DMS 273 treated with DMSO at 0.1 percent for 48 hours (cell line): ENCODE measurements at regions not wholly inside any gene's neighbourhood (a gene's known extent, or its start where the extent isn't known, plus 50 kb on each side); places are given as distances from the start of the nearest gene placed in this dataset.
"Not testable (repeated sequence)": the region's sequence is repeated elsewhere in the genome, so short reads cannot be mapped to it uniquely, and the experiment has no call there.

Experiments used
- DNase-seq: peaks from one replicate; lab custom pipeline; 2025; lab: John Stamatoyannopoulos, UW

DNA sequence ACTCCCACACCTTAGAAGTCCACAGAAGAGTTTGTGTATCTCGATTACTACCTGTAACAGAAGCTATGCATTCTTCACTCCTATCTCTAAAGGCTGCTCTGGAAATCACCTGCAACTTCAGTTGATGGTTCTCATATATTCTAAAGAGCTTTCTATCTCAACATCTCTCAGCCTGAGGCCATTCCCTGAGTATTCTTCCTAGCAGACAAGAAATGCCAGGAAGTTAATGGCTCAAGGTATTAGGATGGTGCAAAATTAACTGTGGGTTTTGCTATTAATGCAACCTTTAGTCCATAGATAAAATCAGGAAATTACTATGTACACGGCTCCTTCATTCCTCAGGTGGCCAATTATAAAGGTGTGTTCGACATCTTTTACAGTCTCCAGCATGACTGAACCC lies 290.1 kb downstream of the ZNF716 start:
- DNase-seq, result not testable (repeated sequence)

DNA sequence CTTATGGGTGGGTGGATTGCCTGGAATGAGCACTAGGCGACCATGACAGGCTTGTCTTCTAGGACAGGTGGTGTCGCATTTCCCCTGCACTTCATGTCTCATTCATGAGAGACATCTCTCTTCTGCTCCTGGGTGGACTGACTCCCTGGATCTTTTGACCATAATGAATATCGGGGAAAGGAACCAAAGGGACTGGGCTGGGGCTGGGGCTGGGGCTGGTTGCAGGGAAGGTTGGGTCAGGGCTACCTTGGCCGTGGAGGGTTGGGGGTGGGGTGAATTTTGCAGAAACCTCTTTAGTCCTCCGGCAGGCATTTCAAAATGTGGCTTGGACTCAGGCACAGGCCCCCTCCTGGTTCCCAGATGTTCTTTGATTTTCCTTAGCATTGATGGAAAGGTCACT lies 319.2 kb downstream of the ZNF716 start:
- DNase-seq, result no peak

DNA sequence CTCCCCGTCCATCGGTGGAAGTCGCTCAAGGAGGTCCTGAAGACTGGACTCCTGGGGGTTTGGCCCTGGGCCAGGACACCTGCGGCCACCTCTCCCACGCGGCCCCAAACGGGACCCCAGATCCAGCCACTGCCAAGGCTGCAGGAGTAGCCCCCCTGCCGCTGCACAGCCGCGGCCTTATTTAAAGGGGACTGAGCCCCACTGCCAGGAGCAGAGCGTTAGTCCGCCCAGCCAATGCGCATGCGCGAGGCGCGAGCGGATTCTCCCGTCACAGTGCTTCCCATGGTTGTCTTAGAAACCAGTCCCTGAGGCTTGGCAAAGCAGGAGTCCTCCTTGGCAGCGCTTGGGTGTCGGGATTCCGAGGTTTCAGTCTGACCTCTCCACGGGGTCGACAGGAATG lies 320.0 kb downstream of the ZNF716 start:
- no peak for DNase-seq

DNA sequence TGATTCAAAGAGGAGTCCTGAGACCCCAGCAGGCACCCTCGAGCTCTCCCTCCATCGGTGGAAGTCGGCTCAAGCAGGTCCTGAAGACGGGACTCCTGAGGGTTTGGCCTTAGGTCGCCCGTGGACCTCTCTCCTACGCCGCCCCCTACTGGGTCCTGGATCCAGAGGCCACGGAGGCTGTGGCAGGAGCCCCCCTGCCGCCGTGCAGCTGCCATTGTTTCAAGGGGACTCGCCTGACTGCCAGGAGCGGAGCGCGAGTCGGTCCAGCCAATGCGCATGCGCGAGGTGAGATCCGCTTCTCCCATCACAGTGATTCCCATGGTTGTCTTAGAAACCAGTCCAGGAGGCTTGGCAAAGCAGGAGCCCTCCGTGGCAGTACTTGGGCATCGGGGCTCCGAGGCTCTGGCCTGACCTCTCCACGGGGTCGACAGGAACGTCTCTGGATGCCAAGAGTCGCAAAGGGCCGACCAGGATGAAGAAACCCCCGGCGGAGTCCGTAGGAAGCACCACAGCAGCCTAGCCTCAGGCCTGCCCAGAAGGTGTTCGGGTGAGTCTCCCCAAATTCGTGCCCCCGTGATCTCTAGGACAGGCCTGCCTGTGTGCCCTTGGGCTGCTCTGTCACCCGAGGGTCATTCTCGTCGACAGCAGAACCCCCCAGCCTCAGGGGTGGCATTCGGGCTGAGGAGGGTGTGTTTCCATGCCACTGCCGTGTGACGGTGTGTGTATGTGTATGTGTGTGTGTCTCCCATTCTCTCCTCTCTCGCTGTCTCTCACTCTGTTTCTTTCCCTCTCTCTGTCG lies 322.3 kb downstream of the ZNF716 start:
- no peak for DNase-seq

DNA sequence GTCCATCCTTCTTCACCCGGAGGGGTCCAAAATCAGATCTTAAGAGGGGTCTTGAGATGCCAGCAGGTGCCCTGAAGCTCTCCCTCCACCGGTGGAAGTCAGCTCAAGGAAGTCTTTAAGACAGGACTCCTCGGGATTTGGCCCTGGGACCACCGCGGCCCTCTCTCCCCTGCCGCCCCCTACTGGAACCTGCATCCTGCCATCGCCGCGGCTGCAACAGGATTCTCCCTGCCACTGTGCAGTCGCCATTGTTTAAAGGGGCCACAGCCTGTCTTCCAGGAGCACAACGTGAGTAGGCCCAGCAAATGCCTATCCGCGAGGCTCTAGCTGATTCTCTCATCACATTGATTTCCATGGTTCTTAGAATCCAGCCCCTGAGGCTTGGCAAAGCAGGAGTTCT lies 324.3 kb downstream of the ZNF716 start:
- DNase-seq, result no peak

DNA sequence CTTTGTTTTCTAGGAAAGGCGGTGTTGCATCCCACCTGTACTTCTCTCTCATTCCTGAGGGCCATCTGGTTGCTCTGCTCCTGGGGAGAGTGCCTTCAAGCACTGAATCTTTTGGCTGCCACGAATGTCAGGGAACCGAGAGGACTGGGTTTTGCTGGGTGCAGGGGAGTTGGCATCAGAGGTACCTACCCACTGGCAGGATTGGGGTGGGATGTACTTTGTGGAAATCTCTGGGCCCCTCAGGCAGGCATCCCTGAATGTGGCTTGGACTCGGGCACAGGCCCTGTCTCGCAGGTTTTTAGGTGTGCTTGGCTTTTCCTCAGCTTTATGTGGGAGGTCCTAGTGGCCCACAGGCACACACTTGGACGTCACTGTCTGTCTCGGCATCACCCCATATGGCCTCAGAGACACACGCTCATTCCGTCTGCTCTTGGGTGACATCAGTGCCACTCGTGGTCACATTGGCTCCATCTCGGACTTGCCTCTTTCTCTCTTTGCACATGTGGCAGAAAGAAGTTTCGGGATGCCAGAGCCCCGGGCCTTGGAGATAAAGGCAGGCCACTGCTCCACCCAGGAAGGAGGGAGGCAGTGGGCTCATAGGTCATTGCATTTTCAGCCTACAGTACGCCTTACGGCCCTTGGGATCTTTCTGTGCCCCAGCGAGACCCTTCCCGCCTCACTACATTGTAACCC lies 325.6 kb downstream of the ZNF716 start:
- no peak for DNase-seq

DNA sequence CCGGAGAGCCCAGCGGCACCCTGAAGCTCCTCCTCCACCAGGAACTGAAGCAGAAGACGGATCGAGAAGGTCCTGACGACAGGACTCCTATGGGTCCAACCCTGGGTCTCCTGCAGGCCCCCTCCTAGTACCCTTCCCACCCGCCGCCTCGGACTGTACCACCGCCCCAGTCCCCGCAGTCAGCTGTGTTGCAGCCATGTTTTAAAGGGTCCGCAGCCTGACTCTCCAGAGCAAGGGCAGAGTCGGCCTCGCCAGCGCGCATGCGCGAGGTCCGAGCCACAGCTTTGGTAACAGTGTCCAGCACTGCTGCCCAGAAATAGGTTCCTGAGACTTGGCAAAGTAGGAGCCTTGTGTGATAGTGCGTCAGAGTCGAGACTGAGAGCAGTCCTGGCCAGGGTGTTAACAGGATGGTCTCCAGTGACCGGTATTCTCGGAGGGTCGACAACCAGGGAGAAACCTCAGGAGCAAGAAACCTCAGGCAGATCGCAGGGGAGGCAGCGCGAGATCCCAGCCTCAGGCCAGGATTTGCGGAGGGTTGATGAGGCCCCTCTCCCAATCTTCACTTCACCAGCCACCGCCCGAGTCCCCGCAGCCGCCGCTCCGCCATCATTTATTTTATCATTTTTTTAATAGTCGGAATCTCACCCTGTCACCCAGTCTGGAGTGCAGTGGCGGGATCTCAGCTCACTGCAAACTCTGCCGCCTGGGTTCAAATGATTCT lies 326.3 kb downstream of the ZNF716 start:
- not testable (repeated sequence) for DNase-seq

DNA sequence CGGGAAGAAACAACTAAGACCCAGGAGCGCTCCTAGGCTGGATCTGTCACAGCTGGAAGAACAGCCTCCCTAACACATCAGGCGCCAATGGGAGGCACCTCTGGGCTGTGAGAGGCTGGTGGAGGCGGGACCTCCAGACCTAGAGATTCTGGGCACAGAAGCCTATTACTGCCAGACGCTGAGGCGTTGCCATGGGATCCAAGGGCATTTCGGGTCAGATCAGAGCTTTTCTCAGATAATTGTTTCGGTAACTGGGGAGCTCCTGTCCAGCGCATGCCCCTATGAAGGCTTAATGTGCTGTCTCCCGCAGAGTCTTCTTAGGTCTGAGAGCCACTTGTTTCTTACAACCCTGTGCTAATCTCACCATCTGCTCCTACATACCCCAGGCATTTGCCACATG lies 339.2 kb downstream of the ZNF716 start:
- DNase-seq, result peak; percentile 44

DNA sequence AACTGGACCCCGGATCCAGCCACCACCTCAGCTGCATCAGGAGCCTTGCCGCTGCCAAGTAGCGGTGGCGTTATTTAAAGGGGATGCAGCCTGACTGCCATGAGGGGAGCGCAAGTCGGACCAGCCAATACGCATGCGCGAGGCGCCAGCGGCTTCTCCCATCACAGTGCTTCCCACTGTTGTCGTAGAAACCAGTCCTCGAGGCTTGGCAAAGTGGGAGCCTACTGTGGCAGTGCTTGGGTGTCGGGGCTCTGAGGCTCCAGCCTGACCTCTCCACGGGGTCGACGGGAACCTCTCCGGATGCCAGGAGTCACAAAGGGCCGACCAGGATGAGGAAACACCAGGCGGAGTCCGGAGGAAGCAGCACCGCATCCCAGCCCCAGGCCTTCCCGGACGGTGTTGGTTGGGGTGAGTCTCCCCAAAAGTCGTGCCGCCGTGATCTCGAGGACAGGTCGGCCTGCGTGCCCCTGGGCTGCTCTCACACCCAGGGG lies 369.6 kb downstream of the ZNF716 start:
- DNase-seq, result no peak

DNA sequence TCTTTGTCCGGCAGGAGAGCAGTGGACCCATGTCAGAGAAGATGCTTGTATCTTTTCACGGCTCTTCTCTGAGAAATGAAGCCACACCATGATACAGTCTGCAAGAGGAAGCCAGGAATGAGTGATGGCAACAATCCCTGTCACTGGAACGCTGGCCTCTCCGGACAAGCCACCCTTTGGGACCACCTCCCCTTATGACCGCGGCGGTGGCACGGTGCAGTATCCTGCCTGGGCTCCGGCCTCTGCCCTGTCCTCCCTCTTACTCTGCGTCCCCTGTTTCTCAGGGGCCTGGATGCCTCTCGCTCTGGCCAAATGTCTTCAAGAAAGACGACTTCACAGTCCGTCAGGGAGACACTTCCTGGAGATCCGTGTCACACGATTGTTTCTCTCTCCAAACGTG lies 370.5 kb downstream of the ZNF716 start:
- no peak for DNase-seq

DNA sequence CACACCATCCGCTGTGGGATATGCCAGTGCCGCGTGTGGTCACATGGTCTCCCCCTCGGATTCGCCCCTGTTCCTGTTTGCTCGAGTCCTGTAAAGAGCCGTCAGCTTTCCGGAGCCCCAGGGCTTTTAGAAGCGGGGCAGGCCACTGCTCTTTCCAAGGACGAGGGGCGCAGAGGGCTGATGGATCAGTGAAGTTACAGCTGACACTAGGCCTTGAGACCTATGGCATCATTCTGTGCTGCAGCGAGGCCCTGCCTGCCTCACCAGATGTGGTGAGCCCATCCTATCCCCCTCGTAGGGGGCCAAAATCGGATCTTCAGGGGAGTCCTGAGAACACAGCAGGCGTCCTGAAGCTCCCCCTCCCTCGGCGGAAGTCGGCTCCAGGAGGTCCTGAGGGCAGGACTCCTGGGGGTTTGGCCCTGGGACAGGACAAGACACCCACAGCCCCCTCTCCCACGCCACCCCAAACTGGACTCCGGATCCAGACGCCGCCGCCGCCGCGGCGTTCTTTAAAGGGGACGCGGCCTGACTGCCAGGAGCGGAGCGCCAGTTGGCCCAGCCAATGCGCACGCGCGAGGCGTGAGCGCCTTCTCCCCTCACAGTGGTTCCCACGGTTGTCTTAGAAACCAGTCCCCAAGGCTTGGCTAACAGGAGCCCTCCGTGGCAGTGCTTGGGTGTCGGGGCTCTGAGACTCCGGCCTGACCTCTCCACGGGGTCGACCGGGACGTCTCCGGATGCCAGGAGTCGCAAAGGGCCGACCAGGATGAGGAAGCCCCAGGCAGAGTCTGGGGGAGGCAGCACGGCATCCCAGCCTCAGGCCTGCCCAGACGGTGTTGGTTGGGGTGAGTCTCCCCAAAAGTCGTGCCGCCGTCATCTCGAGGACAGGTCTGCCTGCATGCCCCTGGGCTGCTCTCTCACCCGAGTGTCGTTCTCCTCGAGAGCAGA lies 371.7 kb downstream of the ZNF716 start:
- DNase-seq, result no peak

DNA sequence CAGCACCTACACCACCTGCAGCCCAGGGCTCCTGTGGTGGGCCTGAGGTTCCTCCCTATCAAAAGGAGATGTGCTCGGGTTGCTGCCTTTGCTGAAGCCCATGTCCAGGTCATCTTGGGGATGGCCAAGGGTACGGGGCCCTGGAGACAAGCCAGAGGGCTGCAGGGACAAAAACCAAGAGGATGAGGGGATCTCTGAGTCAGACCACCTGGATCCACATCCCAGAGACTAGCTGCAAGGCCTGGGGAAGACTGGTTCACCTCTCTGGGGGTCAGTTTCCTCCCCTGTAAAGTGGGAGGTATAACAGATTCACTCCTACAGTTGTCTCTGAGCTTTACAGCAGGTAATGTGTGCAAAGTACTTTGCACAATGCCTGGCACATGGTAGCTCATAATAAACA lies 376.6 kb downstream of the ZNF716 start:
- not testable (repeated sequence) for DNase-seq

DNA sequence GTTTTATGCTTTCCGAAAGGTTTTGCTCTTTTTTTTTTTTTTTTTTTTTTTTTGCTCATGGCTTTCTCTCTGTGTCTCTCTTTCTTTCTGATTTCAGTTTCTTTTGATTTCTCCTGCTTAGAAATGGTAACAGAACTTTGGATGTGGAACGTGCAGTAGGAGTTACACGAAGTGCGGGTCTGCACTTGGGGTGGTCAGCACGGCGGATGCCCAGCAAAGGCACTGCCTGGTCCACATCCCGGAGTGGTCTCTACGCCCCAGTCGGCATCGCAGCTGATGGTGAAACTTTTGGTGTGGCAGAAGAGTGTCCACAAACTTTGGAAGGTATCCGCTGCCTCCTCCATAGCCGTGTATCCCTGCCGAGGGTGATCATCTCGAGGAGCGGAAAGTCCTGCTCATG lies 385.2 kb downstream of the ZNF716 start:
- DNase-seq, result not testable (repeated sequence)

DNA sequence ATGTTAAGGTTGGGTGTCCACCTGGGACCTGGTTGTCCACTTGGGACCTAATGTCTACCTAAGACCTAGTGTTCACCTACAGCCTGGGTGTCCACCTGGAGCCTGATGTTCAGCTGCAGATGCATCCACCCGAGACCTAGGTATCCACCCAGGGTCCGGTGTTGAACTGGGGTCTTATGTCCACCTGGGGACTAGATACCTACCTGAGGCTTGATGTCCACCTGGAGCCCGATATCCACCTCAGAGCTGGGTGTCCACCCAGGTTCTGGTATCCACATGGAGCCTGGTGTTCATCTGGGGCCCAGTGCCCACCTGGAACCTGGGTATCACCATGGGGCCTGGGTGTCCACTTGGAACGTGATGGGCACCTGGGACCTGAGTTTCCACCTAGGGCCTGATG lies 389.2 kb downstream of the ZNF716 start:
- not testable (repeated sequence) for DNase-seq

DNA sequence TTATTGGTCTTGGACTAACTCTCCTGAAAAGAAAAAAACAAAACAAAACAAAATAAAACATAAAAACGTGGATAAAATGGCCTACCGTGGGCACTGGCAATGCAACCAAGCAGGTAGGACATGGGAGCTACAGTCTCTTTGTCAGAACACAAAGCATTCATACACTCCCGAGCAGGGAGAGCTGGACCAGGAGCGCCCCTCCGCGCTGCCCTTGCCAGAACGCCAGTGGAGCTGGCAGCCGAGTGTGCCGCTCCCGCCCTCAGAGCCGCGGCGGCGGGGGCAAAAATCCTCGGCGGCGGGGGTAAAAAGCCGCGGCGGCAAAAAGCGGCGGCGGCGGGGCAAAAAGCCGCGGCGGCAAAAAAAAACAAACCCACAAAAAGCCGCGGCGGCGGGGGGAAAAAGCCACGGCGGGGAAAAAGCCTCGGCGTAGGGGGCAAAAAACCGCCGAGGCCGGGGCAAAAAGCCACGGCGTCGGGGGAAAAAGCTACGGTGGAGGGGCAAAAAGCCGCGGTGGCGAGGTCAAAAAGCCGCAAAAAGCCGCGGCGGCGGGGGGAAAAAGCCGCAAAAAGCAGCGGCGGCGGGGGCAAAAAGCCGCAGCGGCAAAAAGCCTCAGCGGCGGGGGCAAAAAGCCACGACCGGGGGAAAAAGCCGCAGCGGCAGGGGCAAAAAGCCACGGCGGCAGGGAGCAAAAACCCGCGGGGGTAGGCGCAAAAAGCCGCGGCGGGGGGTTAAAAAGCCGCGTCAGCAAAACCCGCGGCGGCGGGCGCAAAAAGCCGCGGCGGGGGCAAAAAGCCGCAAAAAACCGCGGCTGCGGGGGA lies 418.1 kb downstream of the ZNF716 start:
- no peak for DNase-seq

DNA sequence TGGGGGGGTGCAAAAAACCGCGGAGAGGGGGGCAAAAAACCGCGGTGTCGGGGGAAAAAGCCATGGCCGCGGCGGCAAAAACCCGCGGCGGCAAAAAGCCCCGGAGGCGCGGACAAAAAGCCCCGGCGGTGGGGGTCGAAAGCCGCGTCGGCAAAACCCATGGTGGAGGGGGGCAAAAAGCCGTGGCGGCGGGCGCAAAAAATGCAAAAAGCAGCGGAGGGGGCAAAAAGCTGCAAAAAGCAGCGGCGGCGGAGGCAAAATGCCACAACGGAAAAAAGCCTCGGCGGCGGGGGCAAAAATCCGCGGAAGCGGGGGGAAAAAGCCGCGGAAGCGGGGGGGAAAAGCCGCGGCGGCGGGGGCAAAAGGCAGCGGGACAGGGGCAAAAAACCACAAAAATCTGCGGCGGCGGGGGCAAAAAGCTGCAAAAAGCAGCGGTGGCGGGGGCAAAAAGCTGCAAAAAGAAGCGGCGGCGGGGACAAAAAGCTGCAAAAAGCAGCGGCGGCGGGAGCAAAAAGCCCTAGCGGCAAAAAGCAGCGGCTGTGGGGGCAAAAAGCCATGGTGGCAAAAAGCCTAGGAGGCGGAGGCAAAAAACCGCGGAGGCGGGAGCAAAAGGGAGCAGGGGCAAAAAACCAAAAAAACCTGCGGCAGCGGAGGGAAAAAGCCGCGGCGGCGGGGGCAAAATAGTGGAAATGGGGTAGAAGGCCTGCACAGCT lies 418.9 kb downstream of the ZNF716 start:
- DNase-seq, result no peak
